Activated T-helper 17 cell treated with anti-CD3 and anti-CD28 coated beads, Interleukin-2, amount 50 U/mL, for 72 hours (primary cell): ENCODE measurements at regions not wholly inside any gene's neighbourhood (a gene's known extent, or its start where the extent isn't known, plus 50 kb on each side); places are given as distances from the start of the nearest gene placed in this dataset.

Experiments used
- ATAC-seq: fragments of 150-1000 bp; cut with Tn5 transposase; replicated peaks from 2 replicates; pipeline ENCODE4 v1.10.0; 2021; ENCODE audit warnings: mild to moderate bottlenecking, moderate library complexity
- H3K27ac Mint-ChIP-seq: one replicate; pipeline ENCODE4 v1.8.0; 2022; ENCODE audit warnings: mixed read lengths
- H3K27me3 Mint-ChIP-seq: one replicate; pipeline ENCODE4 v1.8.0; 2022; ENCODE audit warnings: mixed read lengths
- H3K36me3 Mint-ChIP-seq: one replicate; pipeline ENCODE4 v1.8.0; 2022; ENCODE audit warnings: low read depth, mild to moderate bottlenecking, mixed read lengths
- H3K4me1 Mint-ChIP-seq: one replicate; pipeline ENCODE4 v1.8.0; 2022; ENCODE audit warnings: mixed read lengths
- H3K4me3 Mint-ChIP-seq: one replicate; pipeline ENCODE4 v1.8.0; 2022; ENCODE audit warnings: mild to moderate bottlenecking, mixed read lengths
- H3K9me3 Mint-ChIP-seq: one replicate; pipeline ENCODE4 v1.8.0; 2022; ENCODE audit warnings: mixed read lengths

DNA sequence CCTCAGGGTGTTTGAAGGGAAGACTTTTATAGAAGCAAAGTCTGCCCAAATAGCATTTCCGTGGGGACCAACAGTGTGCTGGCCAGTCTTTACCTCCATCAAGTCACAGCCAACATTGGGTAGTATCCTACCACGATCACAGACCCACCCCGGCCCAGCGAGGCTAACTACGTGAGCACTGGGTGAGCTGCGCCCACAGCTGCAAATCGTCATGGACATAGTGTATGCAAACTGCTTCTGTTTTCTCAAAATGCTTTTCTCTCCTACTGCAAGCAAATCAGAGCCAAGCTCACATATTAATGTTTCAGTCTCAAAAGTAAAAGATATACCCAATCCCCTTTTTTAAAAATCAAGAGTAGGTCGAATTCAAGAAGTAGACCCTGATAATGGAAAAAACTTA lies 592.8 kb upstream of the CDH4 start:
- Mint-ChIP-seq H3K4me3 (no peak overlapping the region), H3K9me3 (peaks cover 4% of the 10 kb centered on the region), H3K36me3 (no peaks in the 10 kb centered on the region), H3K4me1 (no peaks in the 10 kb centered on the region), H3K27ac (no peak overlapping the region), H3K27me3 (peaks cover 9% of the 10 kb centered on the region)
- ATAC-seq, result no peak

GRCh38 chr20:60662307-60662706 lies 589.8 kb upstream of the CDH4 start:
- no peaks in the 10 kb centered on the region for H3K9me3 Mint-ChIP-seq
- H3K27me3 Mint-ChIP-seq, result peaks cover 4% of the 10 kb centered on the region
- H3K4me1 Mint-ChIP-seq, result no peaks in the 10 kb centered on the region
- ATAC-seq, result no peak
- H3K36me3 Mint-ChIP-seq, result no peaks in the 10 kb centered on the region
- H3K27ac Mint-ChIP-seq, result no peak overlapping the region
- H3K4me3 Mint-ChIP-seq, result no peak overlapping the region

DNA sequence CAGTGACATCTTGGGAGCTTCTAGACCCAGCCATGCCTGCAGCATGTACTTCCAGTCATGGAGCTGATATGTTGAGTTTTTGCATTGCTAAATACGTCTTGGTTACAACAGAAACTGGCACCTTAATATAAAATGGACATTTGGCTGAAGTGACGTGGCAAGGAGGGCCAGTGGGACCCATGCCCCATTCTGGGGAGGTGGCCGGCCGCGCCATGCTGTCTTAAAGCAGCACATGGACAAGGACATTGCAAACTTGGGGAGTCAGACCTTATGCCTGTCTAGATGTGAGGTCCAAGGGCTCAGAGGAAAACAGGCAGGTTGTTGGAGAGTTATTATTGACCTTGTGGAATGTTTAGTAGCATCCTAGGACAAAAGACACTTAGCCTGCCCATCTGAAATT lies 588.0 kb upstream of the CDH4 start:
- no peaks in the 10 kb centered on the region for H3K36me3 Mint-ChIP-seq
- ATAC-seq, result no peak
- no peaks in the 10 kb centered on the region for H3K9me3 Mint-ChIP-seq
- H3K27ac Mint-ChIP-seq, result no peak overlapping the region
- no peak overlapping the region for H3K4me3 Mint-ChIP-seq
- H3K4me1 Mint-ChIP-seq, result no peaks in the 10 kb centered on the region
- H3K27me3 Mint-ChIP-seq, result no peaks in the 10 kb centered on the region

GRCh38 chr20:60667641-60668040 lies 584.4 kb upstream of the CDH4 start:
- no peak overlapping the region for H3K4me3 Mint-ChIP-seq
- H3K27me3 Mint-ChIP-seq, result no peaks in the 10 kb centered on the region
- no peaks in the 10 kb centered on the region for H3K36me3 Mint-ChIP-seq
- H3K4me1 Mint-ChIP-seq, result no peaks in the 10 kb centered on the region
- H3K27ac Mint-ChIP-seq, result no peak overlapping the region
- no peaks in the 10 kb centered on the region for H3K9me3 Mint-ChIP-seq
- no peak for ATAC-seq

DNA sequence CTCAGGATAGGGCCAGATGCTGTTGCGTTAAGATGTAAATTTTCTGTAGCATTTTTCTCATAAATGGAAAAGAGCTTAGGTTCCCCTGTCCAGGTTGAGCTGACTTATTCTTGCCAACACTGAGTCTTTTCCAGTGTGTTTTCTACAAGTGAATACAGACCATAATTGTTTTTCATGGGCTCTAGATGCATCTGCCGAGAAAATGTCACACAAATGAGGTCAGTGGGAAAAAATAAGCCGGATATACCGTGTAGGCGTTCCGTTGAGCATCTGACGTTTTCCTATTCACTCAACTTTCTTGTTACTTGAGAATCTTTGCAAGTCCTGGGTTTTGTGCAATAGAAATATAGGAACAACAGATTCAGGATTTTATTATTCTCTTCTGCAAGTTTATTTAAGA lies 582.9 kb upstream of the CDH4 start:
- Mint-ChIP-seq H3K27ac (no peak overlapping the region), H3K27me3 (no peaks in the 10 kb centered on the region), H3K4me1 (no peaks in the 10 kb centered on the region), H3K9me3 (no peaks in the 10 kb centered on the region), H3K4me3 (no peak overlapping the region), H3K36me3 (no peaks in the 10 kb centered on the region)
- ATAC-seq, result no peak

GRCh38 chr20:60676011-60676410 lies 576.0 kb upstream of the CDH4 start:
- Mint-ChIP-seq H3K27ac (no peak overlapping the region), H3K9me3 (no peaks in the 10 kb centered on the region), H3K36me3 (no peaks in the 10 kb centered on the region), H3K4me1 (no peaks in the 10 kb centered on the region), H3K4me3 (no peak overlapping the region), H3K27me3 (peaks cover 3% of the 10 kb centered on the region)
- ATAC-seq, result no peak

GRCh38 chr20:60677819-60678218 lies 574.2 kb upstream of the CDH4 start:
- Mint-ChIP-seq H3K9me3 (no peaks in the 10 kb centered on the region), H3K4me3 (no peak overlapping the region), H3K27ac (no peak overlapping the region), H3K4me1 (no peaks in the 10 kb centered on the region), H3K36me3 (no peaks in the 10 kb centered on the region), H3K27me3 (peaks cover 3% of the 10 kb centered on the region)
- no peak for ATAC-seq

- Mint-ChIP-seq H3K4me1 (no peaks in the 10 kb centered on the region), H3K27ac (no peak overlapping the region), H3K4me3 (no peak overlapping the region), H3K36me3 (no peaks in the 10 kb centered on the region), H3K27me3 (peaks cover 1% of the 10 kb centered on the region), H3K9me3 (no peaks in the 10 kb centered on the region)
- no peak for ATAC-seq
Measured at GRCh38 chr20:60680554-60680953, 571.5 kb upstream of the CDH4 start.

DNA sequence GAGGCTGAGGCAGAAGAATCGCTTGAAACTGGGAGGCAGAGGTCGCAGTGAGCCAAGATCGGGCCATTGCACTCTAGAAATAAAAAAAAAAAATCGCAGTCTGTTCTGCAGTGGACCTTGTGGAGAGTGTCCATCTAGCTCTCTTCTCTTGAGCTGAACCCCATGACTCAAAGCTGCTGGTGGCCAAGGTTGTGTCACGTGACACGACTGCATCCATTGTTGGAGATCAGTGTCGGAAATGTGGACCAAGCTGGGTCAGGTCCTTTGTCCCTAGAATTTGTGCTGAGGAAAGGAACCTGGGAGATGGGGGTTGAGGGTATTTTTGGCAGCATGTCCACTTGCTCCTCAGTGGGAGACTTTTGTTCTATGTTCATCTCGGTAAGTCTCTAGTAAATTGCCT lies 564.8 kb upstream of the CDH4 start:
- H3K4me3 Mint-ChIP-seq, result no peak overlapping the region
- H3K36me3 Mint-ChIP-seq, result no peaks in the 10 kb centered on the region
- H3K27me3 Mint-ChIP-seq, result peaks cover 5% of the 10 kb centered on the region
- no peak for ATAC-seq
- no peaks in the 10 kb centered on the region for H3K9me3 Mint-ChIP-seq
- no peak overlapping the region for H3K27ac Mint-ChIP-seq
- no peaks in the 10 kb centered on the region for H3K4me1 Mint-ChIP-seq

DNA sequence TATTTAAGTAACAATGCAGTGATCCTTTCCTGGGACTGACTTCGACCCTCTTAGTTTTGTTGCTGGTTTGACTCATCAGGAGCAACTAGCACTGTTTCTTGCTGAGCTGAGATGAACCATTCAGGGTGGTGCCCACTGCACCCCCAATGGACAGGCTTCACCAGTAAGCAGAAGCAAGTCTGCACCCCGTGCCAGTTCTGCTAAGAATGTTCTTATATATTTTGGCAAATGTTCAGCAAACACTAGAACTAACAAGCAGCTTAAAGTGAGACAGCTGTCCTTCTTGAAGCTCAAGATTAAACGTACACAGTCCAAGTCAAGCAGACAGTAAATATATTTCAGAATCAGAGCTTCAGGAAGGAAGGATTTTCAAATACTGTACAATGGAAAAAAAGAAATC lies 561.3 kb upstream of the CDH4 start:
- Mint-ChIP-seq H3K27me3 (peaks cover 15% of the 10 kb centered on the region), H3K36me3 (no peaks in the 10 kb centered on the region), H3K9me3 (no peaks in the 10 kb centered on the region), H3K4me1 (no peaks in the 10 kb centered on the region), H3K4me3 (no peak overlapping the region), H3K27ac (no peak overlapping the region)
- ATAC-seq, result no peak

DNA sequence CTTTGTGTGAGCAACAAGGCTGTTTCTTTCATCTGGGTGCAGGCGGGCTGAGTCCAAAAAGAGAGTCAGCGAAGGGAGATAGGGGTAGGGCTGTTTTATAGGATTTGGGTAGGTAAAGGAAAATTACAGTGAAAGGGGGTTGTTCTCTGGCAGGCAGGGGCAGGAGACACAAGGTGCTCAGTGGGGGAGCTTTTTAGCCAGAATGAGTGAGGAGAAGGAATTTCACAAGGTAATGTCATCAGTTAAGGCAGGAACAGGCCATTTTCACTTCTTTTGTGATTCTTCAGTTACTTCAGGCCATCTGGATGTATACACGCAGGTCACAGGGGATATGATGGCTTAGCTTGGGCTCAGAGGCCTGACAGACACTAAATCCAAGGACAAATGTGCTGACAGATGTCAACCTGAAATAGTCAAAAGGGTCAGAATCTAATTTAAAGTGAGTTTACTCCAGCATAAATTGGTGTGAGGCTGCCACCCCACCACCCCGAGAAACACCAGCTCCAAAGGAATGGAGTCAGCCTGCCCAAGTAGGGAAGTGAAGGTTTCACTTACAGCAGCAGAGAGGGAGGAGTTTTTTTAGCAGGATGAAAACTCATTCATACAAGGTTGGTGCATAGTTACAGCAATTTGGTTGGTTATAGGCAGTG lies 560.0 kb upstream of the CDH4 start:
- peaks cover 15% of the 10 kb centered on the region for H3K27me3 Mint-ChIP-seq
- H3K4me3 Mint-ChIP-seq, result no peak overlapping the region
- no peak overlapping the region for H3K27ac Mint-ChIP-seq
- H3K4me1 Mint-ChIP-seq, result no peaks in the 10 kb centered on the region
- no peak for ATAC-seq
- H3K36me3 Mint-ChIP-seq, result no peaks in the 10 kb centered on the region
- no peaks in the 10 kb centered on the region for H3K9me3 Mint-ChIP-seq

DNA sequence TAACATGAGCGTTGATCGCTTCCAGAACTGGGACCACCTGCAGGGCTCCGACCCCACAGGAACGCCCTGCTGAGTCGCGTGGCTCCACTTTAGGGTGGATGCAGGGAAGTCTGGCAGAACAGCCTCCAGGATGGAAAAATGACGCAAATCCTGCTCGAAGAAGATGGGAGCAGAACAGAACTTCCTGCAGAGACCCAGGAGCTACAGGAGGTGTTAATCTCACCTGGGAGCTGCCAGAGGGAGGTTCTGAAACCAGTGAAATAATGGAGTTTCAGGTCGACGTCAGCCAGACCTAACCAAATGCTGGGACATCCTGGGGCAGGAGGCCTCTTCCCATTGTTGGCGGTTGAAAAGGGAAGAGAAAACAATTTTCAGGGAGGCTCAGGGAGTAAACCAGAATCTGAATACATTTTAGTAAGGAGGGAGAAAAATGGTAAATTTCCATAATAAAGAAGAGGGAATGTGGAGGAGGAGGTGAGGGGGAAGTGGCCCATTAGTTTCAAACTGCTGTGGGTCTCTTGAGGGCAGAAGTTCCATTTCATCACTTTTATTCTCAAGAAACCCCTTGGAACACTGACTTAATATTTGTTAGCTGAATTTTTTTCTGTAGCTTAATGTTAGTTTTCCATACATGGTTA lies 558.4 kb upstream of the CDH4 start:
- Mint-ChIP-seq H3K4me1 (no peaks in the 10 kb centered on the region), H3K9me3 (no peaks in the 10 kb centered on the region), H3K4me3 (no peak overlapping the region), H3K27ac (no peak overlapping the region), H3K27me3 (peaks cover 15% of the 10 kb centered on the region), H3K36me3 (no peaks in the 10 kb centered on the region)
- ATAC-seq, result no peak

DNA sequence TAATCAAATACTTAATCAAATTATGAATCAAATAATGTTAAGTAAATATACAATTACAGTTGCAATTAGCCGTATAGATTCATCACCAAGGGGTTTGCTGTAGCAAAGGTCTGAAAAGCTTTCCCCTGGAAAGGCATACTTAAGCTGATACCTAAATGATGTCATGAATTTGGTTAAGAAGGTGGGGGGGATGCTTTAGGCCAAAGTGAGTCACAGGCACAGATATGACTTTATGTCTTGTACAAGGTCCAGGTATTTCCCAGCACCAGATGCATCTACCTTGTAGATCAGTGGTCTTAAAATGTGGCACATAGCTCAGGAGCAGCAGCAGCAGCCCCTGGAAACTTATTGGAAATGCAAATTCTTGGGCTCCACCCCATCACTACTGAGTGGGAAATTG lies 557.3 kb upstream of the CDH4 start:
- H3K27me3 Mint-ChIP-seq, result peaks cover 15% of the 10 kb centered on the region
- no peak overlapping the region for H3K27ac Mint-ChIP-seq
- H3K4me3 Mint-ChIP-seq, result no peak overlapping the region
- H3K36me3 Mint-ChIP-seq, result no peaks in the 10 kb centered on the region
- no peaks in the 10 kb centered on the region for H3K4me1 Mint-ChIP-seq
- H3K9me3 Mint-ChIP-seq, result no peaks in the 10 kb centered on the region
- ATAC-seq, result peak; percentile 72

- peaks cover 15% of the 10 kb centered on the region for H3K27me3 Mint-ChIP-seq
- no peaks in the 10 kb centered on the region for H3K36me3 Mint-ChIP-seq
- no peak overlapping the region for H3K27ac Mint-ChIP-seq
- peak; percentile 83 for ATAC-seq
- no peaks in the 10 kb centered on the region for H3K9me3 Mint-ChIP-seq
- H3K4me1 Mint-ChIP-seq, result no peaks in the 10 kb centered on the region
- H3K4me3 Mint-ChIP-seq, result no peak overlapping the region
Measured at GRCh38 chr20:60695226-60696000, 556.6 kb upstream of the CDH4 start.

- Mint-ChIP-seq H3K36me3 (no peaks in the 10 kb centered on the region), H3K4me1 (no peaks in the 10 kb centered on the region), H3K4me3 (no peak overlapping the region), H3K27ac (no peak overlapping the region), H3K27me3 (peaks cover 10% of the 10 kb centered on the region), H3K9me3 (no peaks in the 10 kb centered on the region)
- no peak for ATAC-seq
Measured at GRCh38 chr20:60697252-60697651, 554.8 kb upstream of the CDH4 start.
